GM23338 (cell line): ENCODE measurements at regions not wholly inside any gene's neighbourhood (a gene's known extent, or its start where the extent isn't known, plus 50 kb on each side); places are given as distances from the start of the nearest gene placed in this dataset.

Experiments
- ATAC-seq: fragments of 200-7000 bp; cut with Tn5 transposase; 3 replicates; pipeline ENCODE4 v1.9.1; 2020
- DNase-seq: peaks from one replicate; pipeline ENCODE4 v3.0.0-alpha.2; 2015; ENCODE audit warnings: low spot score
- H2AFZ ChIP-seq: fragments of 200-600 bp; sonication (generic); 2 replicates; pipeline ENCODE4 v1.8.0; 2016; ENCODE audit warnings: antibody characterized with exemption, mild to moderate bottlenecking, moderate library complexity
- H3F3A ChIP-seq: fragments of 200-600 bp; sonication (generic); replicated peaks from 2 replicates; pipeline ENCODE4 v1.8.0; 2017; ENCODE audit warnings: antibody characterized with exemption, mixed run types, low read depth
- H3K27ac ChIP-seq: fragments of 200-600 bp; sonication (generic); 2 replicates; pipeline ENCODE4 v1.6.1; 2016; ENCODE audit warnings: low read depth
- H3K27me3 ChIP-seq: fragments of 200-600 bp; sonication (generic); 2 replicates; pipeline ENCODE4 v1.8.0; 2016; ENCODE audit warnings: mild to moderate bottlenecking, mixed run types, moderate library complexity; ENCODE audit not compliant: insufficient read depth
- H3K36me3 ChIP-seq: fragments of 200-600 bp; sonication (generic); 2 replicates; pipeline ENCODE4 v1.8.0; 2016; ENCODE audit warnings: mild to moderate bottlenecking; ENCODE audit not compliant: insufficient read depth
- H3K4me1 ChIP-seq: fragments of 200-600 bp; sonication (generic); 2 replicates; pipeline ENCODE4 v1.8.0; 2016; ENCODE audit warnings: mild to moderate bottlenecking, moderate library complexity; ENCODE audit not compliant: insufficient read depth
- H3K4me2 ChIP-seq: fragments of 200-600 bp; sonication (generic); 2 replicates; pipeline ENCODE4 v1.7.1; 2017; ENCODE audit warnings: mixed run types
- H3K4me3 ChIP-seq: fragments of 200-600 bp; sonication (generic); 2 replicates; pipeline ENCODE4 v1.6.1; 2016; ENCODE audit warnings: mixed run types
- H3K79me2 ChIP-seq: fragments of 200-600 bp; sonication (generic); replicated peaks from 2 replicates; pipeline ENCODE4 v1.8.0; 2017; ENCODE audit warnings: mild to moderate bottlenecking; ENCODE audit not compliant: insufficient read depth
- H3K9me2 ChIP-seq: fragments of 200-600 bp; sonication (generic); 2 replicates; pipeline ENCODE4 v1.8.0; 2017; ENCODE audit not compliant: insufficient read depth
- H4K20me1 ChIP-seq: fragments of 200-600 bp; sonication (generic); replicated peaks from 2 replicates; pipeline ENCODE4 v1.8.0; 2017; ENCODE audit warnings: mild to moderate bottlenecking; ENCODE audit not compliant: insufficient read depth
- H3K27ac Mint-ChIP-seq: 2 replicates; pipeline ENCODE4 v1.8.0; 2020; ENCODE audit warnings: inconsistent platforms, mild to moderate bottlenecking, moderate library complexity, mixed read lengths
- H3K27me3 Mint-ChIP-seq: 3 replicates; pipeline ENCODE4 v1.8.0; 2022; ENCODE audit warnings: low read depth, mild to moderate bottlenecking, moderate library complexity, mixed read lengths, inconsistent platforms; ENCODE audit not compliant: insufficient read depth, poor library complexity
- H3K36me3 Mint-ChIP-seq: 3 replicates; pipeline ENCODE4 v1.8.0; 2021; ENCODE audit warnings: low read depth, mild to moderate bottlenecking, inconsistent platforms, moderate library complexity, mixed read lengths
- H3K4me1 Mint-ChIP-seq: 3 replicates; pipeline ENCODE4 v1.8.0; 2020; ENCODE audit warnings: mild to moderate bottlenecking, inconsistent platforms, mixed read lengths
- H3K4me3 Mint-ChIP-seq: 3 replicates; pipeline ENCODE4 v1.8.0; 2021; ENCODE audit warnings: moderate library complexity, mild to moderate bottlenecking, inconsistent platforms, mixed read lengths
- H3K9me3 Mint-ChIP-seq: 3 replicates; pipeline ENCODE4 v1.8.0; 2020; ENCODE audit warnings: moderate library complexity, mild to moderate bottlenecking, inconsistent platforms, mixed read lengths
- CREB1 ChIP-seq: fragments of 250-450 bp; sonication (Bioruptor Pico); IDR thresholded peaks from 2 replicates; pipeline ENCODE4 v1.5.0; 2020; ENCODE audit warnings: low read depth, mild to moderate bottlenecking, moderate library complexity
- CTCF ChIP-seq, 2 experiments: fragments of 200-600 bp in 1 of 2; sonication (generic) in 1 of 2; conservative IDR thresholded peaks; 2 replicates each; pipeline versions ENCODE4 v1.5.1 to v1.6.1; 2016 to 2017; ENCODE audit warnings: antibody characterized with exemption in 2 of 2, low read depth in 2 of 2, mild to moderate bottlenecking in 2 of 2, moderate library complexity in 1 of 2
- ETS1 ChIP-seq: IDR thresholded peaks from 2 replicates; pipeline ENCODE4 v1.6.1; 2016; ENCODE audit warnings: antibody characterized with exemption
- EZH2 ChIP-seq: fragments of 200-600 bp; sonication (generic); IDR thresholded peaks from one replicate; pipeline ENCODE4 v1.8.0; 2017; ENCODE audit warnings: antibody characterized with exemption, mild to moderate bottlenecking, low read depth; ENCODE audit not compliant: unreplicated experiment
- EZH2phosphoT487 ChIP-seq: fragments of 200-600 bp; sonication (generic); IDR thresholded peaks from one replicate; pipeline ENCODE4 v1.8.1; 2018; ENCODE audit warnings: antibody characterized with exemption; ENCODE audit not compliant: unreplicated experiment
- JUNB ChIP-seq: IDR thresholded peaks from one replicate; pipeline ENCODE4 v1.6.1; 2016; ENCODE audit warnings: antibody characterized with exemption; ENCODE audit not compliant: unreplicated experiment
- NANOG ChIP-seq: IDR thresholded peaks from 2 replicates; pipeline ENCODE4 v1.6.1; 2016; ENCODE audit warnings: antibody characterized with exemption, borderline replicate concordance
- POLR2AphosphoS5 ChIP-seq: IDR thresholded peaks from 2 replicates; pipeline ENCODE4 v1.6.1; 2016; ENCODE audit warnings: antibody characterized with exemption, low read depth
- REST ChIP-seq: IDR thresholded peaks from one replicate; pipeline ENCODE4 v1.6.1; 2018; ENCODE audit warnings: antibody characterized with exemption; ENCODE audit not compliant: unreplicated experiment
- STAT1 ChIP-seq: IDR thresholded peaks from one replicate; pipeline ENCODE4 v1.6.1; 2016; ENCODE audit warnings: antibody characterized with exemption; ENCODE audit not compliant: unreplicated experiment
- ZNF114 ChIP-seq: fragments of 250-450 bp; sonication (Bioruptor Pico); IDR thresholded peaks from 2 replicates; pipeline ENCODE4 v1.5.0; 2020; ENCODE audit warnings: mild to moderate bottlenecking, moderate library complexity
- ZNF331 ChIP-seq: fragments of 250-450 bp; sonication (Bioruptor Pico); IDR thresholded peaks from 2 replicates; pipeline ENCODE4 v1.5.0; 2020; ENCODE audit warnings: low read depth, mild to moderate bottlenecking, moderate library complexity

- Mint-ChIP-seq H3K9me3 (no peaks in the 10 kb centered on the region; the same call in 1 of the 3 replicates), H3K27me3 (peaks cover 9% of the 10 kb centered on the region), H3K27ac (no peak overlapping the region), H3K4me3 (no peak overlapping the region), H3K4me1 (no peaks in the 10 kb centered on the region), H3K36me3 (no peaks in the 10 kb centered on the region; the same call in 2 of the 3 replicates)
- no peak overlapping the region for H3K4me2 ChIP-seq
- no peaks in the 10 kb centered on the region for H3K27me3 ChIP-seq
- TF ChIP-seq JUNB (no peak), CREB1 (CRISPR knock-in tag) (no peak), POLR2AphosphoS5 (no peak), STAT1 (no peak), EZH2phosphoT487 (no peak), REST (no peak), ETS1 (no peak), NANOG (no peak), EZH2 (no peak), ZNF331 (CRISPR knock-in tag) (no peak)
- H3F3A ChIP-seq: no peaks in the 10 kb centered on the region
- no peaks in the 10 kb centered on the region for H3K36me3 ChIP-seq
- DNase-seq (no peak), ATAC-seq (no peak)
- H3K4me3 ChIP-seq: no peak overlapping the region
- no peak overlapping the region for H3K27ac ChIP-seq
- no peaks in the 10 kb centered on the region for H3K79me2 ChIP-seq
- no peaks in the 10 kb centered on the region for H3K4me1 ChIP-seq
- no peaks in the 10 kb centered on the region for H4K20me1 ChIP-seq
- H3K9me2 ChIP-seq: 0 out of 2 replicates have a peak, but pooled peaks cover 2% of the 10 kb centered on the region
- H2AFZ ChIP-seq: no peak overlapping the region
These were observed 92.7 kb downstream of the EDN3 start for GRCh38 chr20:59393142-59393541.

GRCh38 chr20:59395729-59396128 lies 95.3 kb downstream of the EDN3 start:
- H3K27ac ChIP-seq: no peak overlapping the region
- H3K36me3 ChIP-seq: no peaks in the 10 kb centered on the region
- H3K27me3 ChIP-seq: no peaks in the 10 kb centered on the region
- no peaks in the 10 kb centered on the region for H3K79me2 ChIP-seq
- DNase-seq (no peak), ATAC-seq (no peak)
- Mint-ChIP-seq H3K4me1 (no peaks in the 10 kb centered on the region), H3K27me3 (peaks cover 7% of the 10 kb centered on the region), H3K9me3 (no peaks in the 10 kb centered on the region; the same call in 2 of the 3 replicates), H3K4me3 (no peak overlapping the region), H3K27ac (no peak overlapping the region), H3K36me3 (no peaks in the 10 kb centered on the region)
- H3K4me2 ChIP-seq: no peak overlapping the region
- 0 out of 2 replicates have a peak, but pooled peaks cover 2% of the 10 kb centered on the region for H3K9me2 ChIP-seq
- H3K4me1 ChIP-seq: no peaks in the 10 kb centered on the region
- H2AFZ ChIP-seq: no peak overlapping the region
- no peak overlapping the region for H3K4me3 ChIP-seq
- no peaks in the 10 kb centered on the region for H4K20me1 ChIP-seq
- no peaks in the 10 kb centered on the region for H3F3A ChIP-seq
- TF ChIP-seq NANOG (no peak), JUNB (no peak), REST (no peak), STAT1 (no peak), CTCF (conservative IDR thresholded peaks at IDR 0.05; ENCODE audit: low read depth in 2 of 2) (no peak), ZNF114 (CRISPR knock-in tag) (no peak), CREB1 (CRISPR knock-in tag) (no peak), EZH2phosphoT487 (no peak)
